HuH-7.5 (cell line): ENCODE measurements at regions not wholly inside any gene's neighbourhood (a gene's known extent, or its start where the extent isn't known, plus 50 kb on each side); places are given as distances from the start of the nearest gene placed in this dataset.

Experiments used
- DNase-seq: peaks from one replicate; pipeline ENCODE4 v3.0.0; 2011; ENCODE audit warnings: low spot score

DNA sequence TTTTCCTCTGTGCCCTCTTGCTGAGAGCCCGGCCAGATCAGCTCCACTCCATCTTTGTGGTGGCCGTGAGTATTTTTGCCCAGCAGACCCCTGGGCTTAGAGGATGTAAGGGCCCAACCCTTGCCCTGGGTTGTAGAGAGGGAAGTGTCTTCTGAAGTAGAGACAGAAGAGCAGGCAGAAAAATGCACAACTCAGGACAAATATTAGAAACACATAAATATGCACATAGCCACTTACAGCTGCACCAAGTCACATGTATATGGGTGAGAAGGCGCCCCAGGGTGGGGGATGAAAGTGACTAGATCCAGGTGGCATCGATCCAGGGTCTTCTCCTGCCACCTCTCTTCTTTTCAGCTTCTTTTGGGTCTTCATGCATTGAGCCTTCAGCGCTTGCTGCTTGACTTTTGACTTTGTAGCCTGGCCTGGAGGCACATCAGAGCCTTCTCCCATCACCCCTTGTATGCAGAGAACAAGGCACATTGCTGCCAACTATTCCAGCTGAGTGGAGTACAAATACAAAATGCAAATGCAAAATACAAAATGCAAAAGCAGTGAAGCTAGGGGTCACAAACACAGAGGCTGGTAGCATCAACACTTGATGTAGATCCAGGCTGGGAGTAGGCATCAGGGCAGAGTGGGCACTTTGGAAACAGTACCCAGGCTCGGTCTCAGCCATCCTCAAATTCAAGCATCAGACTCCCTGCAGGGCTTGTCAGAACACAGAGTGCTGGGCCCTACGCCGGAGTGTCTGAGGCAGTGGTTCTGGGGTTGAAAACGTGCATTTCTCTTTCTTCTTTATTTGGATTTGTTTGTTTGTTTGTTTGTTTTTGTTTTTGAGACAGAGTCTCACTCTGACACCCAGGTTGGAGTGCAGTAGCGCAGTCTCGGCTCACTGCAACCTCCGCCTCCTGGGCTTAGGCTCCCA is 133.0 kb downstream of the ASB7 start:
- no peak for DNase-seq

DNA sequence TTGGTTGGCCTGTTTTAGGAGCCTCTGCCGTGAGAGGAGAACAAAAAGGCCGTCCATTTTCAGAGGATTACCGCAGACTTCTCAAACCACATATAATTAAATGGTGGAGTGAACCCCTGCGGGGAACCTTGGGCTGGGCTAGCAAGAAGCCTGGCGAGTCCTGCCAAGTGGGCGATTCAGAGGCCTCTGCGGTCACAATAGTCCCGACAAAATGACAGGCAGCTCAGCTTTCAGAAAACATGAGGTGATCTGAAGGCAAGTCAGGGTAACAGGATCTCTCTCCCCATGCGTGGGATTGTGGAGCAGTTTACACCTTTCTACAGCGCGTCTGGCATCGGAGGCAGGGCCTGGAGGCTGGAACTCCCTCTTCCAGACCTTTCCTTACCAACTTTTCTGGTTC is 134.8 kb downstream of the ASB7 start:
- no peak for DNase-seq

DNA sequence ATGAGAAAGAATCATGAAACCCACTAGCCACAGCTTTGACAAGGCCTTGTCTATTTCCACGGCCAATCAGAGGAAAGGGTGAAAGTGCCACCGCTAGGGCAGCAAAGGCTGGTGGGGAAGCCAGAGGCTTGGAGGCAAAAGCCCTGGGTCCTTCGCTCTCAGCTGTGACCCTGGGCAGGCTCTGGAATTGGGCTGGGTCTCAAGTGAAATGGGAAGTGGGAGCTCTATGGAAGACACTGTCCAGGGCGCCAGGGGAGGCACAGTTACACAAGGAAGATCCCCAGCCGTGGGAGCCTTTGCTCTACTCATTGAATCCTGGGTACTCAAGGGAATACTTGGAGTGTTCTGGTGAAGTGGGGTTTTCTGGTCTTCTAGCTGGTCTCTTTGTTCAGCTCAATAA is 136.2 kb downstream of the ASB7 start:
- no peak for DNase-seq

DNA sequence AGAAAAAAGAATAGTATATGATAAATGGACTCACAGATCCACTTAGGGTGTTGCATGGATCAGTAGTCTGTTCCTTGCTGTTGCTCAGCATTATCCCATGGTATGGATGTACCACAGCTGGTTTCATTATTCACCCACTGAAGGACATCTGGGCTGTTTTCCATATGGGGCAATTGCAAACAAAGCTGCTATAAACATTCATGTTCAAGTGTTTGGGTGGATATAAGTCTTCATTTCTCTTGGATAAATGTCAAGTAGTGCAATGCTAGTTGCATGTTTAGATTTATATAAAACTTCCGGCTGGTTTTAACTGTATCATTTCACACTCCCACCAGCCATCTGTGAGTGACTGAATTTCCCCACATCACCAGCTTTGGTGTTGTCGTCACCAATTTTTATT is 137.7 kb downstream of the ASB7 start:
- DNase-seq: no peak

DNA sequence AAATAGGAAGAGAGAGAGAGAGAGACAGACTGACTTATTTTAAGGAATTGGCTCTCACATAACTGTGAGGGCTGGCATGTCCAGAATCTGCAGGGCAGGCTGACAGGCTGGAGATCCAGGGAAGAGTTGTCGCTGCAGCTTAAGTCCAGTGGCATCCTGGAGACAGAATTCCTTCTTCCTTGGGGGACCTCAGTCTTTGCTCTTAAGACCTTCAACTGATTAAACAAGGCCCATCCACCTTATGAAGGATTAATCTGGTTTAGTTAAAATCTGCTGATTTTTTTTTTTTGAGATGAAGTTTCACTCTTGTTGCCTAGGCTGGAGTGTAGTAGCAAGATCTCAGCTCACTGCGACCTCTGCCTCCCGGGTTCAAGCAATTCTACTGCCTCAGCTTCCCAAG is 128.0 kb upstream of the ALDH1A3 start:
- no peak for DNase-seq

DNA sequence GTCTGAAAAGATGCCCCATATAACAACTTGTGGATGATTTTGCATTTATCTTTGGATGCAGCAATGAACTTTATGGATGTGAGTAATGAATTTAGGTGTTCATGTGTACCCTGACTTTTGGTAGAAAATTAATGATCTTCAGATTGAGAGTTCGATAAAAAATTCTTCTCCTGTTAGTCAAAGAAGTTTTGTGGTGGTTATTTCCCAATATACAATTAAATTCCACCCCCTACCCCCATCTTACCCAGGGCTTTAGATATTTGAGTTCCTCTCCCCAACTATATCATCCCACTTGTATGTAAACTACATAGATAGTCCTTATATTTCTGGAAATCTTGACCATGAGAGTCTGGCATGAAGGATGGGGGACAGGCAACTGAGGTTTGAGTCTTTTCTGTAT is 126.1 kb upstream of the ALDH1A3 start:
- no peak for DNase-seq

DNA sequence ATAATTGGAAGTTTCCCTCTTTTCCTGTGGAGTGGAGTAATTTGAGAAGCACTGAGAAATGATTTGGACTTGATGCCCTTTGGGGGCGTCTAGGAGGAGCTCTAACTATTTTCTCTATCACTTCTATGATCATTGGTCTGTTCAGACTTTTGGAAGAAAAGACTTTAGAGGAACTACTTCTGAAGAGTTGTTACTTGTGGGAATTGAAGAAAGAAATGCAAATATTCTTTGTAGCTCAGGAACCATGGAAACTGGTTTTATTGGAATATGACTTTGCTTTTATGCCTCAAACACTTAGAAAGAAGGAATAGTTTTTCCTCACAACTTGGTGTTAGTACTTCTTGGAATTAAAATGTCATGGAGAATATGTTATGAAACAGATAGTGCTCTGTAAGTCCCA is 122.0 kb upstream of the ALDH1A3 start:
- DNase-seq: no peak

DNA sequence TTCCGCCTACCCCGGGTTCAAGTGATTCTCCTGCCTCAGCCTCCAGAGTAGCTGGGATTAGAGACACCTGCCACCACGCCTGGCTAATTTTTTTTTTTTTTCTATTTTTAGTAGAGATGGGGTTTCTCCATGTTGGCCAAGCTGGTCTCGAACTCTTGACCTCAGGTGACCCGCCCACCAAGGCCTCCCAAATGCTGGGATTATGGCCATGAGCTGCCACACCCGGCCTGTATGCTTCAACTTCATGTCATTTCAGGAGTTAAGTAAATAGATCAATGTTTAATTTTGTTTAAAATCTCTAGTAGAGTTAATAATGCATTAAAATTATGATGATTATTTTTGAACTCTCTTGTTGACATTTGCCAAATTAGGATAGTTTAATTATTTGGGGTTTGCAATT is 121.1 kb upstream of the ALDH1A3 start:
- no peak for DNase-seq

DNA sequence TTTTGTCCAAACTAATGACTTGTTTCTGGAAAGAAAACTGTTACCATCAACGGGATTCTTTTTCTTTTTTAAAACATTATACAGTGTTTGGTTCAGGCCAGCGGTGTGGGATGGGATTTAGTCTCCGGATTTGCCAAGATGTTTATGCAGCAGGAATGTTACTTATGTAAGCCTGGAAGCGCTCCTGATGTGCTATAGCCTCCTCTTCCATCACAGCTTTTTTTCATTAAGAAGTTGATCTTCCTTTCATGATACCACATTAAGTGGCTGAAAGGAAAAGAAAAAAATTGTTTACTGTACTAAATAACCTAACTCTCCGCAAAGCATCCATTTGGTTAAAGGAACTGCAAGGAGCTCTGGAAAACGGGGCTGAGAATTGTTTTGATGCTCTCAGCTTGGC is 120.5 kb upstream of the ALDH1A3 start:
- no peak for DNase-seq

DNA sequence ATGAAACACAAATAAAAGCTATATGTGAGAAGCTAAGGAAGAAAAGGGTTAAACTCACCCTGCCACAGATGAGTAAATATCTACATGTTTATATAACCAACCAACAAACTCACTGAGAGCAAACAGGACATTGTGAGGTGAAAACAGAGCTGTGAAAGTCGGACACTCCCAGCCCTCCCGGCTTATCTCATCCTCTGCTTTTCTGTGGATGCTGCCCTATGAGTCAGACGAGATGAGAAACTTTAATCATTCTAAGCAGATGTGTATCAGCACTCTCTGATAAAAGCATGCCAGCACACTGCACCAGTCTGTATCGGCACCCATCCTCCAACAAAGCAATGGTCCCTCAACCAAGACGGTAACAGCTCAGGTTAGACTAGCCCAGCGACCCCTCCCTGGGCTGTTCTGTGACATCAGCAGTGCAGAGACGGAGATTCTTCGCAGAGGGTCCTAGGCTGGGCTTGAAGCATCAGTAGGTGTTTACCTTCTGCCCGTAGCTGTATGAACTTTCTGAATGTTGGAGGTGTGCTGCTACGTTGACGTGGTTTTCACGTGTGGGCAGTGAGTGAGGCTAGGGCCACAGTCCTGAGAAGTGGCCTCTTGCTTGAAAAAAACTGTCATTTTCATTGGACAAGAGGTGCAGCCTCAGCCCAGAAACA is 119.8 kb upstream of the ALDH1A3 start:
- DNase-seq: no peak

DNA sequence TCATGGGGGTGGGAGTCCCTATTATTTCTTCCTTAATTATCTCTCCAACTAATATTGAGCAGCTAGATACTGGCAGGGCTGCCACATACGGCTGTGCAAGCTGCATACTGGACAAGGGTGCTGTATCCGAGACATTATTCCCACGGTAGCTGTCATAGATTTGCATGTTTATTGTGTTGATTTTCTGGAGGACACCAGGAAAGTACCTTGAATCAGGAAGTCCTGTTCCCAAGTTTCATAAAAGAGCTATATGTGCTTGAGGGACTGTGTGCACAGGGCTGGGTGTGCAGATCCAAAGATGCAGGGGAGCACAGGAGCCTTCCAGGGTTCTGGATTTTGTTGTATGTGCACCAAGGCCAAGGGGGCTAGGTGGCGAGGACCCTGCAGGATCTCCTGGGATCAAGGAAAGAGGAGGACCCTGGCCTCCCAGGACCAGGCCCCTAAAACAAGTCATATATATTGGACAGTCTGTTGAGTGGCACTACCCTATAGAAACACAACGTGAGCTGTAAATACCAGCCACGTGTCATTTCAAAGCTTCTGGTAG is 119.2 kb upstream of the ALDH1A3 start:
- no peak for DNase-seq

DNA sequence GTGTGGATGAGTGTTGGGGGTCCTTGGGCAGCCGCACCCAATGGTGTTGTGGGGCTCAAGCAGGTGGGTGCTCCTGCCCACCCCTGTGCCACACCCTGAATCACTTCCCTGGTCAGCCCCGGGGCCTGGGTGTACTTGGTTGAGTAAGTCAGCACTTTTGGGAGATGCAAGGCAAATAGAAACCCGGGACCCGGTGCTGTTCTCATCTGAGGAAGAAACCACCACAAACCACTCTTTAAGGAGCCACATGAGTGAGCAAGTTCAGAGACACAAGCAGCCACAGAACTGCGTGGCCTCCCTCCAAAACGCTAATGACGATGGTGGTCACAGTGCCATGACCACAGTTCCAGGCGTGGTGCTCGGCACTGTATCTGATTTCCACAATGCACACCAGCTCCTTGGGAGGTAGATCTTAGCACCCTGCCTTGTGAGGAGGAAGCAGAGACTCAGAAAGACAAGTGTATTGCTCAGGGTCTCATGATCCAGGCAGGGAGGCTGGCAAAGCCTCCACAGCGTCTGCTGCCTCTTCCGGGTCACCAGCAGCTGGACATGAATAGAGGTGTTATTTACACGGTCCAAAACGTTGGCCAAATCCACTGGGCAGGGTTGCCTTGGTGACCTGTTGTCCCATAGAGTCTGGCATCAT is 118.2 kb upstream of the ALDH1A3 start:
- DNase-seq: no peak

DNA sequence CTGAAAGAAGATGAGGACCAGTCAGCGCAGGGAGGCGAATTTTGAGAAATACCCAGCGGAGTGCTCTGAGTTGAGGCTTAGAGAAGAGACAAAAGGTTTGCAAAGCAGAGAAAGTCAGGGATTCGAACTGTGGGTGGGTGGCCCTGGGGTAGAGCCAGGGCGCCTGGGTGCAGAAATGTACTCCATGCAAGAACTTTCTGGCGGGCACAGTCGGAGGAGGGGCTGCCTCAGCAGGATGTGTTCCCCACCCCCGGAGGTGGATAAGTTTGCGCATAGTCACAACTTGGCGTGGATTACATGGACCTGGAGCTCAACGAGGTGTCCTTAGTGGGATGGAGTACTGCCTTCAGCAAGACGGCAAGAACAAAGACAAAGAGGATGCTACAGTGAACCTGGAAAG is 117.3 kb upstream of the ALDH1A3 start:
- DNase-seq: no peak

DNA sequence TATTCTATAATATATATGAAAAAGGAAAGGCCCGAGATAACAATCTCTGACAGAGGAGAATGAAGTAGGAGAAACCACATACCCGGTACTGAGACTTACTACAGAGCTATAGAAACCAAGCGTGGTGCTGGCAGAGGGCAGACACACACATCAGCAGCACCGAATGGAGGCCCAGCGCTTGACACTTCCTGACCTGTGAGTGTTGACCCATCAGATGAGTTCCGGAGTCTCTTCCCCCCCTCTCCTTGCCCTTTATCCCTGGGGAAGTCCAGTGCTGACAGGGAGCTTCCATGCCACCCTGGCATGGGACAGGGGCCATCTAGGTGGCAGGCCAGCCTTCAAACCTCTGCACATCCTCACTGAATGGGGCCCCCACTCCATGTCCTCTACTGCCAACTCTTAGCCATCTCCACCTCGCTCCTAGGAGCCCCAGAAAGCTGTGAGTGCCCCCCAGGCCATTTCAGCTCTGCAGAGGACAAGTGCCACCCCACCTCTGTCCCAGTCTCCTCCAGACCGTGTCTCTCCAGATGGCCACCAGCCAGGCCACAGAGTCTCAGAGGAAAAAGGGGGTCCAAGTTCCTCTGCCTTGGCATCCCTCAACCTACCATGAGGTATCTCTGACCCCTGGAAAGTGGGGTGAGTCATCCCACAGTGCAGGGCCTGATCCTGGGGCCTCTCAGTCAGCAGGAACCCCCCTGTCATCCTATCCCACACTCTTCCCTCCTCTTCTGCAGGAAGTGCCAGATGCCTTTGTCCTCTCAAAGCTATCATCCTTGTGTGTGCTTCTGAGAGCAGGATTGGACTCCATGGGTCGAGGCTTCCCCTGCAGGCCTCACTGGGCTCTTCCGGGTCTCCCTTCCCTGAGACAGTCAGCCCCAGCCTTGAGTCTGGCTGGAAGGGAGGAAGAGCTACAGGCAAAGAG is 116.5 kb upstream of the ALDH1A3 start:
- no peak for DNase-seq

DNA sequence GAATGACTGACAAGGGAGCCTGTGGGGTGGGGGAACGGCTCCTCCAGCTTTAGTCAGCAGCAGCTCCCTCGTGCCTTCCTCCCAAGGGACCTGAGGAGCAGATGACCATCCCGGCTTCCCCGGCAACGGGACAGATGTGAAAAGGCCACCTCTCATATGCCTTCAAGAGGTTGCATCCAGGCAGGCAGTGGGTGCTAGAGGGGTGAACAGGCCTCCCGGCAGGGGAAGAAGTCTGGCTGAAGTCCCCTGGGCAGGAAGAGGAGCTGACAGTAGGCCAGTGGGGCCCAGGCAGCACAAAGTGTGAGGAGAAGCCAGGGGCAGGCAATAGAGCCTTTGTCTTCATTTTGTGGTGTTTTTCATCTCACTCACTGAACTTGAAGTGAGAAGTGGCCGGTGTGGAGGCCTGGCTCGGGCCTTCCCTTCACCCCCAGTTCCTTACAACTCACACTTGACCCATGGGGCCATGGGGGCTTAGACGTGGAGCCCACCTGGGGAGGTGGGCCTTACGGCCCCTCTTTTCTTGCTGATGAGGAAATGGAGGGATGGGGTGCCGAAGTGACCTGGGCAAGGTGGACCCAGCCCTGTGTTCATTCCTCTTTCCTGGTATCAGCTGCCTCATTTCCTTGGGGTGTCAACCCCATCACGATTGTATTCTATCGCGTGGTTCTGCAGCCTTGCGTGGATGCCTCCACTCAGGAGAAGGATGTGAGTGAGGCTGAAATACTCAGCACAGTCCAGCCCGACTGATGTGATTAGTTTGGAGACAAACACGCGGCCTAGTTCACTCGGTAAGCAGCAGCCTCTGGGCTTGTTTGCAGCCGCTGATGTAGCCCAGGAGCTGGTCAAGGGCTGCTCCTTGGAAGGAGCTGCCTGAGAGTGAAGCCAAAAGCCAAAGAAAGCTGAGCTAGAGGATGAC is 115.5 kb upstream of the ALDH1A3 start:
- DNase-seq: no peak

DNA sequence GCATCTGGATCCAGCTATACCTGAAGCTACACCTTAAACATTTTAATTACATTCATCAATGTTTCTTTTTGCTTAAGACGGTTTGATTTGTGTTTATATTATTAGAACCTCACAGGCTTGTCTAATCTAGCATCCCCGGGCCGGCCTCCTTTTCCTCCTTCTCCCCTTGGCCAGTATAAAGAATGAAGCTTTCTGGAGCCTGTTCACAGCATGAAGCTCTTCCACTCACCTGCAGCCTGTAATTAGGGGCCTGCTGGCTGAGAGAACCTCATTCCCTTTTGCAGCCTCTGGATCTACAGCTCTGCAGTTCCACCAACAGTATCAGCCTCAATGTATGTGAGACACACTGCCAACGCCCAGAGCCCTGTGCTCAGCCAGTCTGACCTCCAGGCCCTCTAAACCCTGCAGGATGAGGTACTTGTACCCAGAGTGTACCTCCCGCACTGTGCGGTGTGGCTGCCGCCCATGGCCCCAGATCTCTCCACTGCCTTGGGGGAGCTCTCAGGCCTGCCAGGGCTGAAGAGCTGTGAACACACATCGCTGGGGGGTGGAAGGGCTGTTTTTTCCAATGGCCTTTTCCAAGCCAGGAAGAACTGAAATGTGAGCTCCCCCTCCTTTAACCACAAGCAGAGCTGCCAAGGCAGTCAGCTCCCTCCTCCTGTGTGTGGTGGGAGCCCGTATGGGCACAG is 114.7 kb upstream of the ALDH1A3 start:
- DNase-seq: no peak

DNA sequence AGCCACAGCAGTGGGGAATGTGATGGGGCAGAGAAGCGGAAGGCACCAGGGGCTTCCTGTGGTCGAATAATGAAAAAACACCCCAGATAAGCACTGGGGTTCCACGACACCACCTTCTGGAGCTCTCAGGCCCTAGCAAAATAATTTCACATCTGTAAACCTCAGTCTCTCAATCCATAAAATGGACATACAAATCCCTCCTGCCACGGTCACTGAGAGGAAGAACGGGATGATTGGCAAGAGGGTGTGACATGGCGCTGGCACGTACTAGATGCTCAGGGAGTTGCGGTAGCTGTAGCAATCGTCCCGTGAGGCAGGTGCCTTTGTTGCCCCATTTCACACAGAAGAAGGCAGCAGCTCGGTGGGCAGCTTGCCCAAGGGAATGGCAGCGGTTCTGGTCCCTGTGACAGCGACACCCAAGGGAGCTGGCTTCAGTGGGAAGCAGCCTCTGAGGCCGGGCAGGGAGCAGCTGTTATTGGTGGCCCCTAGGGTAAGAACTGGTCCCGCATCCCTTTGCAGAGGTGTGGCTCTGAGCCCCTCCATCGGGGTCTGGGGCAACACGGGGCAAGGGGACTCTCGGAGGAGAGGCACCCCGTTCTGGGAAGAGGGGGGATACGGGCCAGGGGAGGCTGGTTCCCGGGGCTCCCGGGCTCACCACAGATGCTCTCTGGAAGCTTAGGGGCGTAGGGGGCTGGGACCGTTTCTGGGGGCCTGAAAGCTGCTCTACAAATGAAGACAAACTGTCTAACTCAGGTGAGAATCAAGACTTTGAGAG is 114.0 kb upstream of the ALDH1A3 start:
- DNase-seq: no peak

DNA sequence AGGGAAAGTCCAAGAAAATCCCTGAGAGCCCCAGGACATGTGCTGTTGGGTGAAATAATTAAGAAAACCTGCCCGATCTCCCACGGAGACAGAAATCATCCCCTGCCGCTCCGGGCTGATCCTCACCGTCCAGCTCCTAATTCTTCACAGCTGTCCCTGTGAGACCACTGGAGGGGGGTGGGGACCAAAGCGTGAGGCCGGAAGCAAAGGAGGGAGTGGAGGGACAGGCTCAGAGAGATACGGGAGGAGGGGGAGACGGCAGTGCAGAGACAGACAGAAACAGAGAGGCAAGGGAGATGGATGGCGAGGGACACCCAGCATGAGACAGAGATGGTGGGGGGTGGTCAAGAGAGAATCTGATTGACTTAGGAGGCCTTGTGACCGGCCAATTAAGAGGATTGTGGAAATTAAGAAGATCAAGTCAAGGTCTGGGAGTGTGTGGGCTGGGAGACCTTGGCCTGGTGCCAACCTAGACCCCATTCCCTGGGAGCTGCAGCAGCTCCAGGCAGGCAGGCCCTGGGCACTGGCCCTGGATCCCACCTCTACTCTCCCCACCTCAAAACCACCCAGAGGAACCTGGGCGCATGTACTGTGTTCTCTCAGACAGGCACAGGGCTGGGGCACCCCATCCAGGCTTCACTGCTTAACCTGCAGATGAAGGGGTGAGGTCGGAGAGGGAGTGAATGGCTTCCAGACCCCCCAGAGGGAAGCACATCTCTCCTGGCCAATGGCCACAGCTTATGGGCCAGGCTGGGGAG is 113.2 kb upstream of the ALDH1A3 start:
- DNase-seq: no peak
